ENCODE measurements at regions not wholly inside any gene's neighbourhood (a gene's known extent, or its start where the extent isn't known, plus 50 kb on each side); places are given as distances from the start of the nearest gene placed in this dataset.

DNA sequence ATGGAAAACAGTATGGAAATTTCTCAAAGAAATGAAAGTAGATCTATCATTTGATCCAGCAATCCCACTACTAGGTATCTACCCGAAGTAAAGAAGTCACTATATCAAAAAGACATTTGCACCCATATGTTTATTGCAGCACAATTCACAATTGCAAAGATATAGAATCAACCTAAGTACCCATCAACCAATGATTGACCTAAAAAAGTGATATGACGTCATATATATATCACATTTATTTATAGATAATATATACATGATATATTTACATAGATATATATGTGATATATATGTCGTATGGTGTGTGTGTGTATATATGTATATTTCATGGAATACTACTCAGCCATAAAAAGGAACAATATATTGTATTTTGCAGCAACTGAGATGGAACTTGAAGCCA, 188.3 kb upstream of the ARHGAP42 start:
- Histone ChIP-seq H3K4me2 (ENCODE audit: low read length) (no peak overlapping the region), H3F3A (ENCODE audit: low read length, unreplicated experiment) (no peaks in the 10 kb centered on the region), H3K36me3 (ENCODE audit: low read depth, low read length) (no peaks in the 10 kb centered on the region), H3K9me3 (ENCODE audit: low read length) (no peaks in the 10 kb centered on the region), H2AFZ (ENCODE audit: low read length) (no peak overlapping the region), H3K4me3 (ENCODE audit: low read length) (no peak overlapping the region), H3K4me1 (ENCODE audit: insufficient read depth, low read length) (no peaks in the 10 kb centered on the region), H3K27me3 (ENCODE audit: low read length) (peaks cover 36% of the 10 kb centered on the region), H3K9ac (ENCODE audit: low read length) (no peak overlapping the region), H3K79me2 (ENCODE audit: low read length) (no peaks in the 10 kb centered on the region), H4K20me1 (ENCODE audit: low read length) (no peaks in the 10 kb centered on the region), H3K9me2 (replicated peaks; ENCODE audit: low read length) (no peaks in the 10 kb centered on the region), H3K27ac (ENCODE audit: low read length) (no peak overlapping the region)
- TF ChIP-seq EZH2phosphoT487 (IDR thresholded peaks at IDR 0.05; ENCODE audit: borderline replicate concordance, low read length) (no peak), EZH2 (IDR thresholded peaks at IDR 0.05; ENCODE audit: low read length, unreplicated experiment) (no peak)
- TF ChIP-seq, protein P1, sequence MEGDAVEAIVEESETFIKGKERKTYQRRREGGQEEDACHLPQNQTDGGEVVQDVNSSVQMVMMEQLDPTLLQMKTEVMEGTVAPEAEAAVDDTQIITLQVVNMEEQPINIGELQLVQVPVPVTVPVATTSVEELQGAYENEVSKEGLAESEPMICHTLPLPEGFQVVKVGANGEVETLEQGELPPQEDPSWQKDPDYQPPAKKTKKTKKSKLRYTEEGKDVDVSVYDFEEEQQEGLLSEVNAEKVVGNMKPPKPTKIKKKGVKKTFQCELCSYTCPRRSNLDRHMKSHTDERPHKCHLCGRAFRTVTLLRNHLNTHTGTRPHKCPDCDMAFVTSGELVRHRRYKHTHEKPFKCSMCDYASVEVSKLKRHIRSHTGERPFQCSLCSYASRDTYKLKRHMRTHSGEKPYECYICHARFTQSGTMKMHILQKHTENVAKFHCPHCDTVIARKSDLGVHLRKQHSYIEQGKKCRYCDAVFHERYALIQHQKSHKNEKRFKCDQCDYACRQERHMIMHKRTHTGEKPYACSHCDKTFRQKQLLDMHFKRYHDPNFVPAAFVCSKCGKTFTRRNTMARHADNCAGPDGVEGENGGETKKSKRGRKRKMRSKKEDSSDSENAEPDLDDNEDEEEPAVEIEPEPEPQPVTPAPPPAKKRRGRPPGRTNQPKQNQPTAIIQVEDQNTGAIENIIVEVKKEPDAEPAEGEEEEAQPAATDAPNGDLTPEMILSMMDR (conservative IDR thresholded peaks at IDR 0.05; ENCODE audit: low read depth, low read length), result no peak
- POLR2A ChIA-PET (ENCODE audit: unreplicated experiment), result no interaction called here
- CTCF ChIA-PET, result no interaction called here
- intact Hi-C loops (cut with micrococcal nuclease), result no loop called here
- no TSS peak for BruUV-seq (replicated peaks)
- no peak for DNase-seq
- ATAC-seq, result no peak

- peaks cover 32% of the 10 kb centered on the region for H3K27me3 ChIP-seq (ENCODE audit: low read length)
- no peak overlapping the region for H3K27ac ChIP-seq (ENCODE audit: low read length)
- no peaks in the 10 kb centered on the region for H3K79me2 ChIP-seq (ENCODE audit: low read length)
- DNase-seq, result no peak
- H3K9ac ChIP-seq (ENCODE audit: low read length), result no peak overlapping the region
- no peaks in the 10 kb centered on the region for H3K36me3 ChIP-seq (ENCODE audit: low read depth, low read length)
- CTCF ChIA-PET, result no interaction called here
- TF ChIP-seq, protein P1 (conservative IDR thresholded peaks at IDR 0.05; ENCODE audit: low read depth, low read length), result no peak
- TF ChIP-seq EZH2phosphoT487 (IDR thresholded peaks at IDR 0.05; ENCODE audit: borderline replicate concordance, low read length), result no peak
- TF ChIP-seq EZH2 (IDR thresholded peaks at IDR 0.05; ENCODE audit: low read length, unreplicated experiment), result no peak
- H2AFZ ChIP-seq (ENCODE audit: low read length), result no peak overlapping the region
- no peak overlapping the region for H3K4me3 ChIP-seq (ENCODE audit: low read length)
- no peaks in the 10 kb centered on the region for H3F3A ChIP-seq (ENCODE audit: low read length, unreplicated experiment)
- no peak overlapping the region for H3K4me2 ChIP-seq (ENCODE audit: low read length)
- no peaks in the 10 kb centered on the region for H3K9me2 ChIP-seq (replicated peaks; ENCODE audit: low read length)
- no TSS peak for BruUV-seq (replicated peaks)
- no peaks in the 10 kb centered on the region for H3K9me3 ChIP-seq (ENCODE audit: low read length)
- H3K4me1 ChIP-seq (ENCODE audit: insufficient read depth, low read length), result no peaks in the 10 kb centered on the region
- POLR2A ChIA-PET (ENCODE audit: unreplicated experiment), result no interaction called here
- ATAC-seq, result no peak
- H4K20me1 ChIP-seq (ENCODE audit: low read length), result no peaks in the 10 kb centered on the region
- intact Hi-C loops (cut with micrococcal nuclease), result no loop called here
Measured at GRCh38 chr11:100501450-100501849, 185.6 kb upstream of the ARHGAP42 start.

DNA sequence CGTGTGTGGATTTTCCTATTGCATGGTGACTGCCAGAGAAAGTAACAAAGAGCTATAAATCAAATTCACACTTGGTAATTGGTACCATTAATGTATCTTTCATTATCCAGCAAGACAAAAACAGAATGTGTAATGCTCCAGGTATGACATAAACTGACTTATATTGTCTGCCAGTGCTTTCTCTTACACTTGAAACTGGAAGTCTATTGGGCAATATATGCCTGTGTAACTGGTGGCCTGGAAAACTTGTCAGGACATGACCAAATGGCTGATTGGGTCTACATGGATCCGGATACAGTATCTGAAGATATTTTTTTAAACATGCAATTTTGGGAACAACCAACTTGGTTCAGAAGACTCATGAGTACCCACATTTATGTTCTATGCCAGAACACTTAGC, 174.6 kb upstream of the ARHGAP42 start:
- Histone ChIP-seq H3K9me3 (ENCODE audit: low read length) (no peaks in the 10 kb centered on the region), H3K27ac (ENCODE audit: low read length) (no peak overlapping the region), H3F3A (ENCODE audit: low read length, unreplicated experiment) (no peaks in the 10 kb centered on the region), H3K27me3 (ENCODE audit: low read length) (peaks cover 6% of the 10 kb centered on the region), H3K9me2 (replicated peaks; ENCODE audit: low read length) (no peaks in the 10 kb centered on the region), H3K36me3 (ENCODE audit: low read depth, low read length) (no peaks in the 10 kb centered on the region), H3K4me2 (ENCODE audit: low read length) (no peak overlapping the region), H2AFZ (ENCODE audit: low read length) (no peak overlapping the region), H3K4me3 (ENCODE audit: low read length) (no peak overlapping the region), H3K4me1 (ENCODE audit: insufficient read depth, low read length) (peaks cover 16% of the 10 kb centered on the region), H4K20me1 (ENCODE audit: low read length) (no peaks in the 10 kb centered on the region), H3K79me2 (ENCODE audit: low read length) (no peaks in the 10 kb centered on the region), H3K9ac (ENCODE audit: low read length) (no peak overlapping the region)
- TF ChIP-seq, protein P1 (conservative IDR thresholded peaks at IDR 0.05; ENCODE audit: low read depth, low read length), result no peak
- TF ChIP-seq EZH2phosphoT487 (IDR thresholded peaks at IDR 0.05; ENCODE audit: borderline replicate concordance, low read length) (no peak), EZH2 (IDR thresholded peaks at IDR 0.05; ENCODE audit: low read length, unreplicated experiment) (no peak)
- POLR2A ChIA-PET (ENCODE audit: unreplicated experiment), result no interaction called here
- intact Hi-C loops (cut with micrococcal nuclease), result no loop called here
- ATAC-seq, result no peak
- no TSS peak for BruUV-seq (replicated peaks)
- CTCF ChIA-PET, result no interaction called here
- DNase-seq, result no peak

Data from PC-3 (cell line).